WERI-Rb-1 (cell line): ENCODE measurements at regions not wholly inside any gene's neighbourhood (a gene's known extent, or its start where the extent isn't known, plus 50 kb on each side); places are given as distances from the start of the nearest gene placed in this dataset.

Experiments
- DNase-seq: peaks from one replicate; pipeline ENCODE4 v3.0.0-alpha.2; 2020
- H3K27ac ChIP-seq: fragments of 250-450 bp; sonication (Bioruptor Pico); 2 replicates; pipeline ENCODE4 v1.5.1; 2020; ENCODE audit warnings: mild to moderate bottlenecking, moderate library complexity
- H3K27me3 ChIP-seq: fragments of 250-450 bp; sonication (Bioruptor Pico); 2 replicates; pipeline ENCODE4 v1.5.1; 2021; ENCODE audit warnings: mild to moderate bottlenecking, low read depth, moderate library complexity; ENCODE audit not compliant: insufficient read depth, severe bottlenecking
- H3K36me3 ChIP-seq: fragments of 250-450 bp; sonication (Bioruptor Pico); 2 replicates; pipeline ENCODE4 v1.5.1; 2020; ENCODE audit warnings: mild to moderate bottlenecking, moderate library complexity
- H3K4me3 ChIP-seq: 2 replicates; pipeline ENCODE4 v1.5.1; 2011; ENCODE audit warnings: low read depth, mild to moderate bottlenecking, control low read depth, low read length
- H3K9me3 ChIP-seq: fragments of 250-450 bp; sonication (Bioruptor Pico); 2 replicates; pipeline ENCODE4 v1.5.1; 2021; ENCODE audit warnings: mild to moderate bottlenecking, moderate library complexity; ENCODE audit not compliant: severe bottlenecking
- CTCF ChIP-seq: IDR thresholded peaks from 2 replicates; pipeline ENCODE4 v1.5.1; 2011; ENCODE audit warnings: low read depth, mild to moderate bottlenecking, control low read depth, inconsistent platforms, low read length

DNA sequence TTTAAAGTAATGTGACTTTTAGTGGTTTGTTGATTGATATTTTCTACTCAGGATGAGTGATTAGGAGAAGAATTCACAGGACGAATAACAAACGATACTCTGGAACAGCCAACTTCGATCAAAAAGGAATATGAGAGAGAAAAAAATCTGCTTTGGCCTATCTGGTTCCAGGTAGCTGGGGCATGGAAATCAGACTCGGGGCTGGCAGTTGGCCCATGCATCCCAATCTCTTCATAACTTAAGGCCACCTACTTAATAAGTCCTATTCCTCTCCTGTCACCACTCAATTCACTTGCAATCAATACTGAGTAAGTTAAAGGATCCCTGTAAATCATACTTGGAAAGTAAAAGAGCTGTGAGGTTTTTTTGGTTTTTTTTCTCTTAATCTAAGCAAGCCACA is 1116.2 kb downstream of the SORCS3 start:
- no peak overlapping the region for H3K4me3 ChIP-seq
- no peaks in the 10 kb centered on the region for H3K9me3 ChIP-seq
- H3K27ac ChIP-seq = no peak overlapping the region
- no peaks in the 10 kb centered on the region for H3K36me3 ChIP-seq
- DNase-seq = no peak
- no peak for TF ChIP-seq CTCF
- H3K27me3 ChIP-seq = no peaks in the 10 kb centered on the region

DNA sequence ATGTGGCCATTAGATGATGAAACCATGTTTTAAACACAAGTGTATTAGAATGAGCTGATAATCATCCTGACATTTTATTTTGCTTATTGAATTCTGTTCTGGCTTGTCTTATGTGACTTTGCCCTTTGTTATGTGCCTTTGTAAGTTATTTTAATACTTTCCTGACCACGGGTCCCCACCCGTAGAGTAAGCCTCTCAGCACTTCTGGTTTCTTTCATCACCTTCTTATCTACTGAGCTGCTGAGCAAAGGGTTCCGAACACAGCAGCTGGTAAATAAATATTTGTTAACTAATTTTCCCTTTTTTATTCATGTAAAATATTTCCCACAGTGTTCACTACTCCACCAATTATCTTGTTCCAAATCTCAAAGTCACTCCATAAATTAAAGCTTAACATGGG is 1115.3 kb downstream of the SORCS3 start:
- TF ChIP-seq CTCF = no peak

GRCh38 chr10:105751688-105752087 is 1110.6 kb downstream of the SORCS3 start:
- Histone ChIP-seq H3K4me3 (no peak overlapping the region), H3K27ac (no peak overlapping the region), H3K36me3 (no peaks in the 10 kb centered on the region), H3K9me3 (no peaks in the 10 kb centered on the region), H3K27me3 (no peaks in the 10 kb centered on the region)
- TF ChIP-seq CTCF = no peak
- no peak for DNase-seq

More for the DNA sequence above, 1115.3 kb downstream of the SORCS3 start:
- H3K4me3 ChIP-seq = no peak overlapping the region
- H3K27ac ChIP-seq = no peak overlapping the region
- H3K27me3 ChIP-seq = no peaks in the 10 kb centered on the region
- DNase-seq = no peak
- no peaks in the 10 kb centered on the region for H3K9me3 ChIP-seq
- no peaks in the 10 kb centered on the region for H3K36me3 ChIP-seq

DNA sequence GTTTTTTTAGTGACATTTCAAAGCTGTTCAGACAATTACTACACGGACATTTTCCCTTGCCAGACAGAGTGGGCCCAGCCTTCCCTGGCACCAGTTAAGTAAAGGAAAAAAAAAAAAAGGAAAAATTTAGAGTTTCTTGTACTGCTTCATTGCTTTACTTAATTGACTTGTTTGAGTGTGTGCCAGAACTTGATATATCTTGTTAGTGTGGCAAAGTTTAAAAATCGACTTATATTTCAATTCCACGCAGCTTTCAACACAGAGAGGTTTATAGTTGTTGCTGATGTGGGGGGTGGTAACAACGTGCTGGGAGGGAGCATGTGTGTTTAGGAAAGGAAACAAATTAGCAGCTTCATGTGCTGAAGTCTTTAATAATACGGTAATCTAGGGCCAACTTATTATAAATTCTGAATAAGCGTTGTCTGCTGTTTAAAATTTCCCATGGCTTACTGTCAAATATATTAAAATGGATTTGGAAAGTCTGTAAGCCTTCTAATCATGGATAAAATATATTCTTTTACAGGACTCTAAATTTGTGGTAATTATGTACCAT is 1104.6 kb downstream of the SORCS3 start:
- H3K27ac ChIP-seq = no peak overlapping the region
- H3K9me3 ChIP-seq = no peaks in the 10 kb centered on the region
- no peak overlapping the region for H3K4me3 ChIP-seq
- no peak for DNase-seq
- H3K27me3 ChIP-seq = no peaks in the 10 kb centered on the region
- no peak for TF ChIP-seq CTCF
- H3K36me3 ChIP-seq = no peaks in the 10 kb centered on the region

DNA sequence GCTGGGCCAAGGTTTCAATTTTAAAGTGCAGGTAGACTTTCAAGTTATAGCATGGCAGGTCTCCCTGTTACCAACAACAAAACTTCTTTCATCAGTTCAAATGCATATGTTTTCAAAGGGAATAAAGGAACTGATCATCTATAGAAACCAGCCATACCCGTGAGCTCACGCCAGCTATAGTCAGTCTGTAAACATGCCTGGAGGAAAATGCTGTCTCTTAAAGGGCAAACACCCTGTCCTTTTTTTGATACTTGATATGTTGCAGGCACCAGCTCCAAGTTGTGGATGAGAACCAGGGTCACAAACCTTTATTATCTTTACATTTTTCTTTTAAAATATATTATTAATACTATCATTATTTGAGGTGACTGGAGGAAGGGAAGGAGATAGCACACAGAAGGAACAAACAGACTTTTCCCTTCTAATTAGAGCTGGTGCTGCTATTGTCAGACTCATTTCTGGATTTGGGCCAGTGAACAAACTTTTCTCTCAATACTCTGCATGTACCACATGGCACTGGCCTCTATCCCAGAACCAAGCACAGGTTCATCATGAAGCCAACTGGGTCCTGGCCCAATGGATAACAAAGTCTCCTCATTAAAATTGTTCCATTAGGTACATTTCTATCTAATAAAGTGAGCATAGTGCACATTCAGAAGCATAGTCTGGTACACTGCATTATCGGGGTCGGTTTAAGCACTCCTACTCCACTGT is 1102.4 kb downstream of the SORCS3 start:
- TF ChIP-seq CTCF = no peak
- Histone ChIP-seq H3K4me3 (no peak overlapping the region), H3K27me3 (no peaks in the 10 kb centered on the region), H3K9me3 (no peaks in the 10 kb centered on the region), H3K27ac (no peak overlapping the region), H3K36me3 (no peaks in the 10 kb centered on the region)
- no peak for DNase-seq

DNA sequence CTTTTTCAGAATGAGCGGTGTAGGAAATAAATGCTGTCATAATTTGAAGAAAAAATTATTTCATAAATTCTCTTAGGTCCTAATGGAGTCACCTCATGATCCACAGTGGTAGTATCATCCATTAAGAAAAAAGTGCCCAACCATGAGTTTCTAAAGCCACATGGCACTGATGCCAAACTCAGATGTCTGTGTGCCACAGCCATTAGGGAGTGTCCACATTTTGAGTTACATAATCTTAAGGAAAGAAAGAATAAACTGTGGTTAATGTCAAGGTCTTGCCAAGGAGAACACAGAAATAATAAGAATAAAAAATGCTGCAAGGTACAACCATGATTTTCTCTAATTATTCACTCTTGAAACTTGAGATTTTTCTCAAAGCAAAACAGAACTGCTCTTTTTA is 1101.8 kb downstream of the SORCS3 start:
- Histone ChIP-seq H3K36me3 (no peaks in the 10 kb centered on the region), H3K9me3 (no peaks in the 10 kb centered on the region), H3K4me3 (no peak overlapping the region), H3K27ac (no peak overlapping the region), H3K27me3 (no peaks in the 10 kb centered on the region)
- no peak for TF ChIP-seq CTCF
- DNase-seq = no peak
